ENCODE measurements at regions not wholly inside any gene's neighbourhood (a gene's known extent, or its start where the extent isn't known, plus 50 kb on each side); places are given as distances from the start of the nearest gene placed in this dataset.

- H3F3A ChIP-seq (ENCODE audit: insufficient read depth) = no peaks in the 10 kb centered on the region
- no peak overlapping the region for H3K27ac ChIP-seq
- H3K9me2 ChIP-seq (ENCODE audit: insufficient read depth) = no peaks in the 10 kb centered on the region
- TF ChIP-seq EZH2 (IDR thresholded peaks at IDR 0.05; ENCODE audit: insufficient read depth, poor library complexity, severe bottlenecking) (no peak), EZH2phosphoT487 (IDR thresholded peaks at IDR 0.05; ENCODE audit: insufficient read depth, low read depth) (no peak)
- H3K4me2 ChIP-seq (ENCODE audit: unreplicated experiment) = no peak overlapping the region
- H2AFZ ChIP-seq = no peak overlapping the region
- no peak for DNase-seq
- no peak overlapping the region for H3K4me3 ChIP-seq
- no peaks in the 10 kb centered on the region for H3K79me2 ChIP-seq (ENCODE audit: insufficient read depth)
- H3K9me3 ChIP-seq (ENCODE audit: low read depth) = no peaks in the 10 kb centered on the region
- no peak overlapping the region for H3K9ac ChIP-seq
- no peaks in the 10 kb centered on the region for H3K36me3 ChIP-seq (ENCODE audit: low read depth)
- 64 to 65% methylated on average over 4 of the region's 4 CpGs for WGBS, 2 experiments (ENCODE audit: low coverage in 1 of 2, low lambda C conversion rate in 2 of 2, missing lambda C conversion rate in 2 of 2)
- H3K4me1 ChIP-seq (ENCODE audit: insufficient read depth) = no peaks in the 10 kb centered on the region
- no peaks in the 10 kb centered on the region for H4K20me1 ChIP-seq (ENCODE audit: insufficient read depth)
- in situ Hi-C loops (cut with MboI) = no loop called here
- no peaks in the 10 kb centered on the region for H3K27me3 ChIP-seq (replicated peaks; ENCODE audit: insufficient read depth)
Measured at GRCh38 chr6:98016565-98016964, 733.5 kb upstream of the MMS22L start.

- Histone ChIP-seq H4K20me1 (ENCODE audit: insufficient read depth) (no peaks in the 10 kb centered on the region), H3K4me3 (no peak overlapping the region), H3K9ac (no peak overlapping the region), H3F3A (ENCODE audit: insufficient read depth) (no peaks in the 10 kb centered on the region), H2AFZ (no peak overlapping the region), H3K27ac (no peak overlapping the region), H3K9me2 (ENCODE audit: insufficient read depth) (no peaks in the 10 kb centered on the region), H3K27me3 (replicated peaks; ENCODE audit: insufficient read depth) (no peaks in the 10 kb centered on the region), H3K36me3 (ENCODE audit: low read depth) (no peaks in the 10 kb centered on the region), H3K79me2 (ENCODE audit: insufficient read depth) (no peaks in the 10 kb centered on the region), H3K4me2 (ENCODE audit: unreplicated experiment) (no peak overlapping the region), H3K9me3 (ENCODE audit: low read depth) (no peaks in the 10 kb centered on the region), H3K4me1 (ENCODE audit: insufficient read depth) (no peaks in the 10 kb centered on the region)
- in situ Hi-C loops (cut with MboI) = no loop called here
- 37 to 43% methylated on average over 2 of the region's 2 CpGs for WGBS, 2 experiments (ENCODE audit: low coverage in 1 of 2, low lambda C conversion rate in 2 of 2, missing lambda C conversion rate in 2 of 2)
- no peak for DNase-seq
- no peak for TF ChIP-seq EZH2 (IDR thresholded peaks at IDR 0.05; ENCODE audit: insufficient read depth, poor library complexity, severe bottlenecking)
- no peak for TF ChIP-seq EZH2phosphoT487 (IDR thresholded peaks at IDR 0.05; ENCODE audit: insufficient read depth, low read depth)
Measured at GRCh38 chr6:98020222-98020621, 737.2 kb upstream of the MMS22L start.

- Histone ChIP-seq H3K4me1 (ENCODE audit: insufficient read depth) (no peaks in the 10 kb centered on the region), H4K20me1 (ENCODE audit: insufficient read depth) (no peaks in the 10 kb centered on the region), H3K36me3 (ENCODE audit: low read depth) (no peaks in the 10 kb centered on the region), H3K9me3 (ENCODE audit: low read depth) (no peaks in the 10 kb centered on the region), H3F3A (ENCODE audit: insufficient read depth) (no peaks in the 10 kb centered on the region), H3K27me3 (replicated peaks; ENCODE audit: insufficient read depth) (no peaks in the 10 kb centered on the region), H3K4me3 (no peak overlapping the region), H3K4me2 (ENCODE audit: unreplicated experiment) (no peak overlapping the region), H3K27ac (no peak overlapping the region), H3K9me2 (ENCODE audit: insufficient read depth) (no peaks in the 10 kb centered on the region), H3K79me2 (ENCODE audit: insufficient read depth) (no peaks in the 10 kb centered on the region), H2AFZ (no peak overlapping the region), H3K9ac (no peak overlapping the region)
- in situ Hi-C loops (cut with MboI) = no loop called here
- 33 to 36% methylated on average over 2 of the region's 2 CpGs for whole genome bisulfite sequencing, 2 experiments (ENCODE audit: low coverage in 1 of 2, low lambda C conversion rate in 2 of 2, missing lambda C conversion rate in 2 of 2)
- TF ChIP-seq EZH2phosphoT487 (IDR thresholded peaks at IDR 0.05; ENCODE audit: insufficient read depth, low read depth) (no peak), EZH2 (IDR thresholded peaks at IDR 0.05; ENCODE audit: insufficient read depth, poor library complexity, severe bottlenecking) (no peak)
- no peak for DNase-seq
Measured at GRCh38 chr6:98024359-98024758, 741.3 kb upstream of the MMS22L start.

- TF ChIP-seq EZH2phosphoT487 (IDR thresholded peaks at IDR 0.05; ENCODE audit: insufficient read depth, low read depth) (no peak), EZH2 (IDR thresholded peaks at IDR 0.05; ENCODE audit: insufficient read depth, poor library complexity, severe bottlenecking) (no peak)
- Histone ChIP-seq H3K79me2 (ENCODE audit: insufficient read depth) (no peaks in the 10 kb centered on the region), H3K27ac (no peak overlapping the region), H3K9ac (no peak overlapping the region), H3K9me3 (ENCODE audit: low read depth) (no peaks in the 10 kb centered on the region), H3K9me2 (ENCODE audit: insufficient read depth) (no peaks in the 10 kb centered on the region), H2AFZ (no peak overlapping the region), H3K27me3 (replicated peaks; ENCODE audit: insufficient read depth) (no peaks in the 10 kb centered on the region), H3K4me3 (no peak overlapping the region), H3F3A (ENCODE audit: insufficient read depth) (no peaks in the 10 kb centered on the region), H4K20me1 (ENCODE audit: insufficient read depth) (no peaks in the 10 kb centered on the region), H3K4me2 (ENCODE audit: unreplicated experiment) (no peak overlapping the region), H3K36me3 (ENCODE audit: low read depth) (no peaks in the 10 kb centered on the region), H3K4me1 (ENCODE audit: insufficient read depth) (no peaks in the 10 kb centered on the region)
- DNase-seq = no peak
- WGBS, 2 experiments (ENCODE audit: low coverage in 1 of 2, low lambda C conversion rate in 2 of 2, missing lambda C conversion rate in 2 of 2) = 24 to 25% methylated on average over 2 of the region's 2 CpGs
- in situ Hi-C loops (cut with MboI) = no loop called here
Measured at GRCh38 chr6:98027898-98028297, 744.9 kb upstream of the MMS22L start.

GRCh38 chr6:98033617-98034016 is 750.6 kb upstream of the MMS22L start:
- Histone ChIP-seq H3K9ac (no peak overlapping the region), H3K9me3 (ENCODE audit: low read depth) (no peaks in the 10 kb centered on the region), H3K27me3 (replicated peaks; ENCODE audit: insufficient read depth) (no peaks in the 10 kb centered on the region; the same call in 1 of the 2 replicates), H3K36me3 (ENCODE audit: low read depth) (no peaks in the 10 kb centered on the region), H3K4me3 (no peak overlapping the region), H3K4me2 (ENCODE audit: unreplicated experiment) (no peak overlapping the region), H4K20me1 (ENCODE audit: insufficient read depth) (no peaks in the 10 kb centered on the region), H3K79me2 (ENCODE audit: insufficient read depth) (no peaks in the 10 kb centered on the region), H3K9me2 (ENCODE audit: insufficient read depth) (no peaks in the 10 kb centered on the region), H3K4me1 (ENCODE audit: insufficient read depth) (no peaks in the 10 kb centered on the region), H3K27ac (no peak overlapping the region), H2AFZ (no peak overlapping the region), H3F3A (ENCODE audit: insufficient read depth) (no peaks in the 10 kb centered on the region)
- no peak for TF ChIP-seq EZH2 (IDR thresholded peaks at IDR 0.05; ENCODE audit: insufficient read depth, poor library complexity, severe bottlenecking)
- no peak for TF ChIP-seq EZH2phosphoT487 (IDR thresholded peaks at IDR 0.05; ENCODE audit: insufficient read depth, low read depth)
- WGBS, 2 experiments (ENCODE audit: low coverage in 1 of 2, low lambda C conversion rate in 2 of 2, missing lambda C conversion rate in 2 of 2) = 40 to 48% methylated on average over 3 of the region's 3 CpGs
- in situ Hi-C loops (cut with MboI) = no loop called here
- no peak for DNase-seq

Data from GM23248 (cell line).